Common myeloid progenitor, CD34-positive (primary cell): ENCODE measurements at regions not wholly inside any gene's neighbourhood (a gene's known extent, or its start where the extent isn't known, plus 50 kb on each side); places are given as distances from the start of the nearest gene placed in this dataset.

Experiments used
- CTCF ChIA-PET: fragments of 350-600 bp; sonication (Branson Sonifier 250); formaldehyde crosslinking; loops from one replicate; lab custom pipeline; 2021; ENCODE audit warnings: antibody characterized with exemption; lab: Charles Lee
- POLR2A ChIA-PET: fragments of 350-600 bp; sonication (Branson Sonifier 250); formaldehyde crosslinking; loops from one replicate; lab custom pipeline; 2021; ENCODE audit warnings: antibody characterized with exemption; lab: Charles Lee
- DNase-seq, 3 donors: peaks; one replicate each; pipeline versions ENCODE4 v3.0.0 to v3.0.0-alpha.2; 2013
- H3K27ac ChIP-seq, 2 experiments: 1 replicate in 1 of 2; 2 replicates in 1 of 2; pipeline ENCODE4 v1.7.0; 2013; ENCODE audit warnings: inconsistent platforms in 2 of 2, low read length in 2 of 2, mild to moderate bottlenecking in 2 of 2, low read depth in 1 of 2, moderate library complexity in 1 of 2; ENCODE audit not compliant: severe bottlenecking in 2 of 2, insufficient read depth in 1 of 2, poor library complexity in 1 of 2
- H3K27me3 ChIP-seq, 5 experiments: replicated peaks in 2 of 5; 1 replicate in 3 of 5; 2 replicates in 2 of 5; pipeline versions ENCODE4 v1.6.1 to v1.7.0; 2013; ENCODE audit warnings: low read length in 4 of 5, mild to moderate bottlenecking in 2 of 5, moderate library complexity in 2 of 5, inconsistent platforms in 1 of 5; ENCODE audit not compliant: insufficient read depth in 5 of 5, control insufficient read depth in 4 of 5
- H3K36me3 ChIP-seq, 4 experiments: 1 replicate in 2 of 4; 2 replicates in 2 of 4; pipeline versions ENCODE4 v1.6.1 to v1.7.0; 2013; ENCODE audit warnings: low read length in 3 of 4, control low read depth in 1 of 4, mild to moderate bottlenecking in 1 of 4; ENCODE audit not compliant: control insufficient read depth in 4 of 4, insufficient read depth in 4 of 4
- H3K4me1 ChIP-seq, 4 experiments: 1 replicate in 3 of 4; 2 replicates in 1 of 4; pipeline versions ENCODE4 v1.6.1 to v1.7.1; 2013; ENCODE audit warnings: low read length in 3 of 4, mild to moderate bottlenecking in 3 of 4, control low read depth in 1 of 4, inconsistent platforms in 1 of 4, moderate library complexity in 1 of 4; ENCODE audit not compliant: control insufficient read depth in 4 of 4, insufficient read depth in 4 of 4; ENCODE audit errors: control extremely low read depth in 1 of 4
- H3K4me3 ChIP-seq, 7 experiments: 1 replicate in 4 of 7; 2 replicates in 3 of 7; pipeline versions ENCODE4 v1.5.1 to v1.7.0; 2013; ENCODE audit warnings: mild to moderate bottlenecking in 7 of 7, low read length in 6 of 7, moderate library complexity in 6 of 7, inconsistent platforms in 2 of 7, low read depth in 2 of 7, control low read depth in 1 of 7; ENCODE audit not compliant: insufficient read depth in 4 of 7, control insufficient read depth in 1 of 7; ENCODE audit errors: extremely low read depth in 1 of 7
- H3K9me3 ChIP-seq, 5 experiments: 1 replicate in 4 of 5; 2 replicates in 1 of 5; pipeline versions ENCODE4 v1.6.1 to v1.7.1; 2013; ENCODE audit warnings: low read length in 4 of 5, mild to moderate bottlenecking in 2 of 5, inconsistent platforms in 1 of 5, low read depth in 1 of 5, moderate library complexity in 1 of 5; ENCODE audit not compliant: control insufficient read depth in 4 of 5, insufficient read depth in 2 of 5; ENCODE audit errors: control extremely low read depth in 1 of 5
- WGBS: methylation state at CpG from one replicate; pipeline ENCODE4 v1.1.5; 2013; ENCODE audit not compliant: insufficient coverage; 5-methylcytosine and 5-hydroxymethylcytosine counted together

- Histone ChIP-seq H3K4me3 (no peak overlapping the region), H3K27ac (no peak overlapping the region), H3K36me3 (no peaks in the 10 kb centered on the region), H3K27me3 (peaks cover 0 to 5% (median 2%) of the 10 kb centered on the region in 5 experiments), H3K9me3 (peaks cover 0 to 4% (median 0%) of the 10 kb centered on the region in 5 experiments), H3K4me1 (no peaks in the 10 kb centered on the region)
- ChIA-PET POLR2A (no interaction called here), CTCF (no interaction called here)
- WGBS, result no CpG with 5 or more reads among the region's 1 CpG
- no peak for DNase-seq
Observed at GRCh38 chr9:90124961-90125360, 517.7 kb downstream of the DIRAS2 start.

GRCh38 chr9:90127923-90128322 is 514.7 kb downstream of the DIRAS2 start:
- WGBS, result 100% methylated on average over 4 of the region's 5 CpGs
- Histone ChIP-seq H3K27ac (no peak overlapping the region), H3K9me3 (peaks cover 0 to 4% (median 0%) of the 10 kb centered on the region in 5 experiments), H3K27me3 (peaks cover 3 to 7% (median 4%) of the 10 kb centered on the region in 5 experiments), H3K4me3 (no peak overlapping the region), H3K36me3 (no peaks in the 10 kb centered on the region), H3K4me1 (no peaks in the 10 kb centered on the region)
- ChIA-PET CTCF (interaction anchor here (1.1 kb wide), 1 partner anchor 25 kb away, joined by 3 read pairs; no protein-coding TSS in a partner anchor), POLR2A (no interaction called here)
- DNase-seq, result no peak

GRCh38 chr9:90128587-90129190 is 513.9 kb downstream of the DIRAS2 start:
- Histone ChIP-seq H3K27me3 (peaks cover 3 to 7% (median 4%) of the 10 kb centered on the region in 5 experiments), H3K27ac (no peak overlapping the region), H3K9me3 (peaks cover 0 to under 1% (median 0%) of the 10 kb centered on the region in 5 experiments), H3K4me1 (no peaks in the 10 kb centered on the region), H3K36me3 (no peaks in the 10 kb centered on the region), H3K4me3 (no peak overlapping the region)
- WGBS, result 100% methylated on average over 1 of the region's 7 CpGs
- CTCF ChIA-PET, result interaction anchor here (1.1 kb wide), 1 partner anchor 25 kb away, joined by 3 read pairs; no protein-coding TSS in a partner anchor
- POLR2A ChIA-PET, result no interaction called here
- DNase-seq, result no peak

- peaks cover 3 to 7% (median 4%) of the 10 kb centered on the region in 5 experiments for H3K27me3 ChIP-seq
- 96% methylated on average over 4 of the region's 4 CpGs for WGBS
- H3K4me3 ChIP-seq, result no peak overlapping the region
- H3K9me3 ChIP-seq, result no peaks in the 10 kb centered on the region
- H3K4me1 ChIP-seq, result no peaks in the 10 kb centered on the region
- no peak overlapping the region for H3K27ac ChIP-seq
- ChIA-PET POLR2A (no interaction called here), CTCF (no interaction called here)
- no peaks in the 10 kb centered on the region for H3K36me3 ChIP-seq
- no peak for DNase-seq
Observed at GRCh38 chr9:90129446-90129845, 513.2 kb downstream of the DIRAS2 start.

- ChIA-PET CTCF (interaction anchor here (0.9 kb wide), 1 partner anchor 8 kb away, joined by 3 read pairs; no protein-coding TSS in a partner anchor), POLR2A (no interaction called here)
- Histone ChIP-seq H3K4me1 (no peaks in the 10 kb centered on the region), H3K36me3 (no peaks in the 10 kb centered on the region), H3K27ac (no peak overlapping the region), H3K9me3 (no peaks in the 10 kb centered on the region), H3K27me3 (peaks cover 0 to 7% (median 4%) of the 10 kb centered on the region in 5 experiments), H3K4me3 (no peak overlapping the region)
- no peak for DNase-seq
- WGBS, result 92% methylated on average over 7 of the region's 7 CpGs
Observed at GRCh38 chr9:90131568-90131967, 511.1 kb downstream of the DIRAS2 start.

- no peak overlapping the region for H3K4me3 ChIP-seq
- no peaks in the 10 kb centered on the region for H3K9me3 ChIP-seq
- DNase-seq, result no peak
- ChIA-PET POLR2A (no interaction called here), CTCF (no interaction called here)
- H3K36me3 ChIP-seq, result no peaks in the 10 kb centered on the region
- H3K27me3 ChIP-seq, result peaks cover 0 to 7% (median 4%) of the 10 kb centered on the region in 5 experiments
- H3K4me1 ChIP-seq, result no peaks in the 10 kb centered on the region
- H3K27ac ChIP-seq, result no peak overlapping the region
Observed at GRCh38 chr9:90132866-90133265, 509.8 kb downstream of the DIRAS2 start.

- Histone ChIP-seq H3K27me3 (peaks cover 0 to 2% (median 0%) of the 10 kb centered on the region in 5 experiments), H3K4me3 (no peak overlapping the region), H3K36me3 (no peaks in the 10 kb centered on the region), H3K4me1 (no peaks in the 10 kb centered on the region), H3K9me3 (no peaks in the 10 kb centered on the region), H3K27ac (no peak overlapping the region)
- CTCF ChIA-PET, result interaction anchor here (0.7 to 1.6 kb wide), 2 partner anchors 323 to 618 kb away, joined by 3 to 6 read pairs; no protein-coding TSS in a partner anchor
- POLR2A ChIA-PET, result no interaction called here
- no peak for DNase-seq
- WGBS, result 100% methylated on average over 1 of the region's 1 CpG
Observed at GRCh38 chr9:90137801-90138200, 504.8 kb downstream of the DIRAS2 start.
